OCI-LY7 (cell line): ENCODE measurements at regions not wholly inside any gene's neighbourhood (a gene's known extent, or its start where the extent isn't known, plus 50 kb on each side); places are given as distances from the start of the nearest gene placed in this dataset.
"Not testable (repeated sequence)": the region's sequence is repeated elsewhere in the genome, so short reads cannot be mapped to it uniquely, and the experiment has no call there.

Source experiments
- CTCF ChIP-seq: fragments of 200-600 bp; sonication (generic); conservative IDR thresholded peaks from 2 replicates; pipeline ENCODE4 v1.5.1; 2014; ENCODE audit warnings: mild to moderate bottlenecking, antibody characterized with exemption, low read length, moderate library complexity, mixed read lengths
- EZH2phosphoT487 ChIP-seq: fragments of 200-600 bp; sonication (generic); IDR thresholded peaks from 2 replicates; pipeline ENCODE4 v1.6.1; 2018; ENCODE audit warnings: low read depth, borderline replicate concordance, mild to moderate bottlenecking, mixed run types, antibody characterized with exemption, low read length, moderate library complexity, mixed read lengths

GRCh38 chr1:121470401-121470800 lies 285.6 kb downstream of the SRGAP2C start:
- TF ChIP-seq CTCF, EZH2phosphoT487: not testable (repeated sequence)
